Upper lobe of left lung (tissue), 6 donors: ENCODE measurements at regions not wholly inside any gene's neighbourhood (a gene's known extent, or its start where the extent isn't known, plus 50 kb on each side); places are given as distances from the start of the nearest gene placed in this dataset.

Source experiments
- ATAC-seq, 2 donors: fragments of 200-7000 bp; cut with Tn5 transposase; one replicate each; pipeline ENCODE4 v1.9.1; 2022; ENCODE audit warnings: mild to moderate bottlenecking in 2 of 2, moderate library complexity in 2 of 2; ENCODE audit not compliant: low FRiP score in 2 of 2
- DNase-seq, 2 donors: peaks; one replicate each; pipeline ENCODE4 v3.0.0-alpha.2; 2019 to 2020
- H3K27ac ChIP-seq, 4 donors: fragments of 200-600 bp; sonication (generic); one replicate each; pipeline ENCODE4 v1.5.1; 2016 to 2019
- H3K27me3 ChIP-seq, 4 donors: fragments of 200-600 bp; sonication (generic); one replicate each; pipeline ENCODE4 v1.5.1; 2017 to 2019
- H3K36me3 ChIP-seq, 4 donors: fragments of 200-600 bp; sonication (generic); one replicate each; pipeline ENCODE4 v1.5.1; 2016 to 2019
- H3K4me1 ChIP-seq, 4 donors: fragments of 200-600 bp; sonication (generic); one replicate each; pipeline ENCODE4 v1.5.1; 2018 to 2019
- H3K4me3 ChIP-seq, 4 donors: fragments of 200-600 bp; sonication (generic); one replicate each; pipeline ENCODE4 v1.5.1; 2017 to 2019; ENCODE audit warnings: mild to moderate bottlenecking in 2 of 4, moderate library complexity in 1 of 4
- H3K9me3 ChIP-seq, 4 donors: fragments of 200-600 bp; sonication (generic); one replicate each; pipeline ENCODE4 v1.5.1; 2018 to 2019
- CTCF ChIP-seq, 6 experiments: fragments of 450-650 bp in 4 of 6; fragments of 200-600 bp in 2 of 6; sonication (generic) in 2 of 6; IDR thresholded peaks; one replicate each; pipeline ENCODE4 v1.5.1; 2016 to 2019; ENCODE audit warnings: antibody characterized with exemption in 6 of 6
- EP300 ChIP-seq, 4 donors: sonication (generic); formaldehyde crosslinking; IDR thresholded peaks; one replicate each; pipeline ENCODE4 v1.5.1; 2017; ENCODE audit warnings: antibody characterized with exemption in 4 of 4, control low read depth in 2 of 4
- POLR2A ChIP-seq, 4 donors: fragments of 450-650 bp; IDR thresholded peaks; one replicate each; pipeline ENCODE4 v1.5.1; 2016 to 2017; ENCODE audit warnings: antibody characterized with exemption in 4 of 4, mild to moderate bottlenecking in 2 of 4
- POLR2AphosphoS5 ChIP-seq, 2 donors: sonication (generic); formaldehyde crosslinking; IDR thresholded peaks; one replicate each; pipeline ENCODE4 v1.5.1; 2017; ENCODE audit warnings: antibody characterized with exemption in 2 of 2
- WGBS, 2 donors: methylation state at CpG; one replicate each; pipeline ENCODE4 v1.1.5; 2017 to 2018; 5-methylcytosine and 5-hydroxymethylcytosine counted together
- donor health status: DM: no; HTN: no; CAD: no; lungs with moderate emphysema.
- donor health status: DM: no; HTN: yes; CAD: no; lungs with severe emphysema.

DNA sequence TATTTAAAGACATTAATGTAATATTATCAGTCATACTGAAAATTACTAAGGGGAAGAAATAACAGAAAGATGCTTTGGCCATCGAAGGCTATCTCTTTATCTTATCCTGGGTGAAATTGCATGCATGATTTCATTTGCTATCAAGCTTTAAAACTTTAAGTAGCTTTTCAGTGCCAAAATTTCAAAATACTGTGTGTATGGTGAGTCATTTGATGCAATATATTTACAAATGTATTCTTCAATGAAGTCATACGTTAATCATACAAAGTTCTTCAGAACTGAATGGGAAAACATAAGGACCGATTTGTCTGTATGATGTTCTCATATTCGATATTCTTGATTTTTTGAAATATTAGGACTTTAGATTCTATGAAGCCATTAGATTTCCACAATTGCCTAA, 1295.8 kb upstream of the AGA start:
- Histone ChIP-seq H3K27me3 (no peaks in the 10 kb centered on the region), H3K27ac (no peak overlapping the region), H3K4me1 (no peaks in the 10 kb centered on the region), H3K4me3 (no peak overlapping the region), H3K36me3 (no peaks in the 10 kb centered on the region), H3K9me3 (no peaks in the 10 kb centered on the region)
- no peak for TF ChIP-seq CTCF (IDR thresholded peaks at IDR 0.05)
- no peak for TF ChIP-seq EP300 (IDR thresholded peaks at IDR 0.05)
- no peak for TF ChIP-seq POLR2A (IDR thresholded peaks at IDR 0.05)
- no peak for TF ChIP-seq POLR2AphosphoS5 (IDR thresholded peaks at IDR 0.05)
- 84 to 87% methylated on average over 4 of the region's 4 CpGs for WGBS, 2 donors
- no peak for DNase-seq
- no peak for ATAC-seq

- DNase-seq (no peak), ATAC-seq (no peak)
- Histone ChIP-seq H3K36me3 (no peaks in the 10 kb centered on the region), H3K27ac (no peak overlapping the region), H3K4me1 (no peaks in the 10 kb centered on the region), H3K27me3 (no peaks in the 10 kb centered on the region), H3K9me3 (no peaks in the 10 kb centered on the region), H3K4me3 (no peak overlapping the region)
- 89 to 98% methylated on average over 1 of the region's 1 CpG for WGBS, 2 donors
- TF ChIP-seq POLR2AphosphoS5 (IDR thresholded peaks at IDR 0.05): no peak
- no peak for TF ChIP-seq CTCF (IDR thresholded peaks at IDR 0.05)
- no peak for TF ChIP-seq POLR2A (IDR thresholded peaks at IDR 0.05)
- TF ChIP-seq EP300 (IDR thresholded peaks at IDR 0.05): no peak
Measured at GRCh38 chr4:178745203-178745602, 1303.0 kb upstream of the AGA start.

DNA sequence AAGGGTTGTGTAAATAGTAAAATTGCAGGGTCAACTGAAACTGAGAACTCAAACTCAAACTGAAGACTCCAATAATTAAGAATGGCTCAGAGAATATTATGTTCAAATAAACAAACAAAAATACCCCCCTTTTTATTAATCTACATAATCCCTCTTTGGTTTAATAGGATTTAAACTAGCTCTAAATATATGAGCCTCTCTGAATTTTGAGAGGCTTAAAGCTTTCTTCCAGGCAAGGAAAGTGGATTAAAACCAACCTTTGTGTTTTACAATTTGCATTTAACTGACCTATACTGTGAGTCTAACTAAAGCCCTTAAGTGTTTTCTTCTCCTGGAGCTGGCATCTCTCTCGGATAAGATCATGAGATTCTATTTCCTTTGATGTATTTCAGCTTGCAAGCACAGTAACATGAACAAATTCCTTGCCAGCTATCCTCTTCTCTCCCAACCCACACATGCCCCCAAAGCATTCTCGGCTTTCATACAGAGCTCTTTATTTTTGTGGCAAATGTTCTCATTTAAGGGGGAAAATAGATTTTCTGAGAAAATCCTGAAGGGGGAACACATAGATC, 1310.8 kb upstream of the AGA start:
- 28 to 39% methylated on average over 2 of the region's 2 CpGs for WGBS, 2 donors
- H3K27ac ChIP-seq: no peak overlapping the region
- no peaks in the 10 kb centered on the region for H3K36me3 ChIP-seq
- DNase-seq (no peak), ATAC-seq (no peak)
- no peak for TF ChIP-seq POLR2A (IDR thresholded peaks at IDR 0.05)
- no peak for TF ChIP-seq POLR2AphosphoS5 (IDR thresholded peaks at IDR 0.05)
- no peak for TF ChIP-seq EP300 (IDR thresholded peaks at IDR 0.05)
- TF ChIP-seq CTCF (IDR thresholded peaks at IDR 0.05): no peak
- H3K27me3 ChIP-seq: no peaks in the 10 kb centered on the region
- H3K9me3 ChIP-seq: no peaks in the 10 kb centered on the region
- no peak overlapping the region for H3K4me3 ChIP-seq
- no peaks in the 10 kb centered on the region for H3K4me1 ChIP-seq

GRCh38 chr4:178778496-178778895, 1336.3 kb upstream of the AGA start:
- no peak overlapping the region for H3K4me3 ChIP-seq
- H3K4me1 ChIP-seq: no peaks in the 10 kb centered on the region
- H3K27me3 ChIP-seq: no peaks in the 10 kb centered on the region
- no peak for TF ChIP-seq POLR2AphosphoS5 (IDR thresholded peaks at IDR 0.05)
- no peak for TF ChIP-seq CTCF (IDR thresholded peaks at IDR 0.05)
- no peak for TF ChIP-seq POLR2A (IDR thresholded peaks at IDR 0.05)
- no peak for TF ChIP-seq EP300 (IDR thresholded peaks at IDR 0.05)
- H3K27ac ChIP-seq: no peak overlapping the region
- H3K36me3 ChIP-seq: no peaks in the 10 kb centered on the region
- WGBS, 2 donors: 72 to 73% methylated on average over 8 of the region's 8 CpGs
- DNase-seq (no peak), ATAC-seq (no peak)
- no peaks in the 10 kb centered on the region for H3K9me3 ChIP-seq

DNA sequence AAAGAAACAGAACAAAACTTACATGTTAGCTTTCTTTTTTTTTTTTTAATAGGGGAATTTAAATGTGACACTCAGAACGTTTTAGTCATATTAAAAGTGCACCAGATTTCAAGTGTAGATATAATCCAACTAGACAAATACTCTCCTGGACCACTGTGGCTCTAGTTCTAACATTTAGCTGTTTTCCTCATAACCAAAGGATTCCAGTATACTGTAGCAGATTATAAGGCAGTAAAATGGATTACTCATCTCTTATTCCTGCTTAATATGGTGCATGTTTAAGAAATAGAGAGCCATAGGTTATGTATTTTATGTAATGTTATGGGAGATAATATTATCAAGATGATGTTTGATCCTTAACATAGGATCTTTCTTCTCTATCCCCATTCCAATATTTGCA, 1339.5 kb upstream of the AGA start:
- no peak for DNase-seq
- Histone ChIP-seq H3K27ac (no peak overlapping the region), H3K4me1 (no peaks in the 10 kb centered on the region), H3K9me3 (no peaks in the 10 kb centered on the region), H3K27me3 (no peaks in the 10 kb centered on the region), H3K4me3 (no peak overlapping the region), H3K36me3 (no peaks in the 10 kb centered on the region)
- WGBS, 2 donors: 21 to 26% methylated on average over 1 of the region's 1 CpG
- no peak for ATAC-seq
- no peak for TF ChIP-seq EP300 (IDR thresholded peaks at IDR 0.05)
- no peak for TF ChIP-seq CTCF (IDR thresholded peaks at IDR 0.05)
- TF ChIP-seq POLR2A (IDR thresholded peaks at IDR 0.05): no peak
- no peak for TF ChIP-seq POLR2AphosphoS5 (IDR thresholded peaks at IDR 0.05)
